IPS-18a (cell line): ENCODE measurements at regions not wholly inside any gene's neighbourhood (a gene's known extent, or its start where the extent isn't known, plus 50 kb on each side); places are given as distances from the start of the nearest gene placed in this dataset.

Experiments used
- H3K27ac ChIP-seq: one replicate; pipeline ENCODE4 v1.5.1; 2013; ENCODE audit warnings: low read length
- H3K27me3 ChIP-seq: one replicate; pipeline ENCODE4 v1.6.1; 2013; ENCODE audit warnings: mild to moderate bottlenecking, low read length; ENCODE audit not compliant: control insufficient read depth, insufficient read depth
- H3K36me3 ChIP-seq: one replicate; pipeline ENCODE4 v1.6.1; 2013; ENCODE audit warnings: low read depth, low read length; ENCODE audit not compliant: control insufficient read depth
- H3K4me1 ChIP-seq: one replicate; pipeline ENCODE4 v1.6.1; 2013; ENCODE audit warnings: low read depth, low read length; ENCODE audit not compliant: control insufficient read depth
- H3K4me3 ChIP-seq: one replicate; pipeline ENCODE4 v1.5.1; 2013; ENCODE audit warnings: low read length
- H3K9ac ChIP-seq: one replicate; pipeline ENCODE4 v1.6.1; 2013; ENCODE audit warnings: mild to moderate bottlenecking, low read length, moderate library complexity
- H3K9me3 ChIP-seq: one replicate; pipeline ENCODE4 v1.6.1; 2013; ENCODE audit warnings: low read depth, low read length; ENCODE audit not compliant: control insufficient read depth

GRCh38 chr15:95581595-95581994 is 748.9 kb upstream of the NR2F2 start:
- Histone ChIP-seq H3K4me3 (no peak overlapping the region), H3K9me3 (no peaks in the 10 kb centered on the region), H3K9ac (no peak overlapping the region), H3K27me3 (no peaks in the 10 kb centered on the region), H3K27ac (no peak overlapping the region), H3K4me1 (no peaks in the 10 kb centered on the region), H3K36me3 (no peaks in the 10 kb centered on the region)

- H3K4me3 ChIP-seq = no peak overlapping the region
- no peaks in the 10 kb centered on the region for H3K4me1 ChIP-seq
- H3K9me3 ChIP-seq = no peaks in the 10 kb centered on the region
- H3K9ac ChIP-seq = no peak overlapping the region
- H3K27me3 ChIP-seq = no peaks in the 10 kb centered on the region
- no peaks in the 10 kb centered on the region for H3K36me3 ChIP-seq
- H3K27ac ChIP-seq = no peak overlapping the region
These were observed 746.4 kb upstream of the NR2F2 start for GRCh38 chr15:95584088-95584487.

GRCh38 chr15:95588056-95588455 is 742.4 kb upstream of the NR2F2 start:
- no peaks in the 10 kb centered on the region for H3K27me3 ChIP-seq
- H3K4me1 ChIP-seq = no peaks in the 10 kb centered on the region
- no peaks in the 10 kb centered on the region for H3K36me3 ChIP-seq
- no peak overlapping the region for H3K27ac ChIP-seq
- H3K9ac ChIP-seq = no peak overlapping the region
- no peak overlapping the region for H3K4me3 ChIP-seq
- no peaks in the 10 kb centered on the region for H3K9me3 ChIP-seq

- no peaks in the 10 kb centered on the region for H3K36me3 ChIP-seq
- H3K9me3 ChIP-seq = no peaks in the 10 kb centered on the region
- no peaks in the 10 kb centered on the region for H3K27me3 ChIP-seq
- H3K4me3 ChIP-seq = no peak overlapping the region
- no peak overlapping the region for H3K27ac ChIP-seq
- H3K9ac ChIP-seq = no peak overlapping the region
- no peaks in the 10 kb centered on the region for H3K4me1 ChIP-seq
These were observed 739.9 kb upstream of the NR2F2 start for GRCh38 chr15:95590533-95591044.

GRCh38 chr15:95591270-95591669 is 739.2 kb upstream of the NR2F2 start:
- Histone ChIP-seq H3K4me1 (no peaks in the 10 kb centered on the region), H3K27me3 (no peaks in the 10 kb centered on the region), H3K4me3 (no peak overlapping the region), H3K36me3 (no peaks in the 10 kb centered on the region), H3K9me3 (no peaks in the 10 kb centered on the region), H3K27ac (no peak overlapping the region), H3K9ac (no peak overlapping the region)

GRCh38 chr15:95591886-95592285 is 738.6 kb upstream of the NR2F2 start:
- peaks cover 5% of the 10 kb centered on the region for H3K4me1 ChIP-seq
- H3K27ac ChIP-seq = no peak overlapping the region
- H3K36me3 ChIP-seq = no peaks in the 10 kb centered on the region
- no peak overlapping the region for H3K9ac ChIP-seq
- H3K9me3 ChIP-seq = no peaks in the 10 kb centered on the region
- no peaks in the 10 kb centered on the region for H3K27me3 ChIP-seq
- no peak overlapping the region for H3K4me3 ChIP-seq

GRCh38 chr15:95594496-95594895 is 736.0 kb upstream of the NR2F2 start:
- Histone ChIP-seq H3K36me3 (no peaks in the 10 kb centered on the region), H3K27ac (no peak overlapping the region), H3K4me3 (no peak overlapping the region), H3K9ac (no peak overlapping the region), H3K9me3 (no peaks in the 10 kb centered on the region), H3K4me1 (peaks cover 16% of the 10 kb centered on the region), H3K27me3 (no peaks in the 10 kb centered on the region)

GRCh38 chr15:95595759-95596158 is 734.7 kb upstream of the NR2F2 start:
- Histone ChIP-seq H3K9me3 (no peaks in the 10 kb centered on the region), H3K27me3 (no peaks in the 10 kb centered on the region), H3K4me3 (no peak overlapping the region), H3K9ac (no peak overlapping the region), H3K4me1 (peaks cover 16% of the 10 kb centered on the region), H3K36me3 (no peaks in the 10 kb centered on the region), H3K27ac (no peak overlapping the region)

GRCh38 chr15:95596496-95596895 is 734.0 kb upstream of the NR2F2 start:
- H3K9ac ChIP-seq = no peak overlapping the region
- no peaks in the 10 kb centered on the region for H3K36me3 ChIP-seq
- H3K9me3 ChIP-seq = no peaks in the 10 kb centered on the region

GRCh38 chr15:95598251-95598855 is 732.1 kb upstream of the NR2F2 start:
- Histone ChIP-seq H3K9me3 (no peaks in the 10 kb centered on the region), H3K27me3 (no peaks in the 10 kb centered on the region), H3K36me3 (no peaks in the 10 kb centered on the region), H3K27ac (no peak overlapping the region), H3K4me3 (no peak overlapping the region), H3K9ac (no peak overlapping the region), H3K4me1 (peaks cover 16% of the 10 kb centered on the region)

More at GRCh38 chr15:95596496-95596895, 734.0 kb upstream of the NR2F2 start:
- Histone ChIP-seq H3K27me3 (no peaks in the 10 kb centered on the region), H3K4me1 (peaks cover 16% of the 10 kb centered on the region), H3K27ac (no peak overlapping the region), H3K4me3 (no peak overlapping the region)

GRCh38 chr15:95600367-95600766 is 730.1 kb upstream of the NR2F2 start:
- Histone ChIP-seq H3K9me3 (no peaks in the 10 kb centered on the region), H3K4me3 (no peak overlapping the region), H3K27me3 (no peaks in the 10 kb centered on the region), H3K27ac (no peak overlapping the region), H3K4me1 (peaks cover 22% of the 10 kb centered on the region), H3K9ac (no peak overlapping the region), H3K36me3 (no peaks in the 10 kb centered on the region)

- no peaks in the 10 kb centered on the region for H3K27me3 ChIP-seq
- no peaks in the 10 kb centered on the region for H3K36me3 ChIP-seq
- H3K4me3 ChIP-seq = no peak overlapping the region
- H3K9ac ChIP-seq = no peak overlapping the region
- no peaks in the 10 kb centered on the region for H3K9me3 ChIP-seq
- peaks cover 22% of the 10 kb centered on the region for H3K4me1 ChIP-seq
- H3K27ac ChIP-seq = no peak overlapping the region
These were observed 729.6 kb upstream of the NR2F2 start for GRCh38 chr15:95600884-95601283.
